ENCODE measurements at regions not wholly inside any gene's neighbourhood (a gene's known extent, or its start where the extent isn't known, plus 50 kb on each side); places are given as distances from the start of the nearest gene placed in this dataset.
"Not testable (repeated sequence)": the region's sequence is repeated elsewhere in the genome, so short reads cannot be mapped to it uniquely, and the experiment has no call there.

GRCh38 chr9:41652800-41653199, 463.7 kb upstream of the ZNG1F start:
- TF ChIP-seq POLR2A (IDR thresholded peaks at IDR 0.05; ENCODE audit: low read depth, low read length); CTCF (conservative IDR thresholded peaks at IDR 0.05; ENCODE audit: low read depth, low read length); USF2 (IDR thresholded peaks at IDR 0.05; ENCODE audit: low read depth, low read length); CEBPB (IDR thresholded peaks at IDR 0.05; ENCODE audit: low read depth, low read length); MAZ (IDR thresholded peaks at IDR 0.05; ENCODE audit: borderline replicate concordance, low read depth, low read length); BHLHE40 (IDR thresholded peaks at IDR 0.05; ENCODE audit: low read depth, low read length); RCOR1 (IDR thresholded peaks at IDR 0.05; ENCODE audit: insufficient replicate concordance, low read length); RFX5 (IDR thresholded peaks at IDR 0.05; ENCODE audit: low read depth, low read length); RAD21 (IDR thresholded peaks at IDR 0.05; ENCODE audit: low read length); ELK1 (IDR thresholded peaks at IDR 0.05; ENCODE audit: borderline replicate concordance, low read depth, low read length); MXI1 (IDR thresholded peaks at IDR 0.05; ENCODE audit: borderline replicate concordance, low read depth, low read length); CHD1 (IDR thresholded peaks at IDR 0.05; ENCODE audit: low read depth, low read length); SMC3 (IDR thresholded peaks at IDR 0.05; ENCODE audit: low read depth, low read length); FOS (IDR thresholded peaks at IDR 0.05; ENCODE audit: low read depth, low read length): not testable (repeated sequence)
